ENCODE measurements at regions not wholly inside any gene's neighbourhood (a gene's known extent, or its start where the extent isn't known, plus 50 kb on each side); places are given as distances from the start of the nearest gene placed in this dataset.

DNA sequence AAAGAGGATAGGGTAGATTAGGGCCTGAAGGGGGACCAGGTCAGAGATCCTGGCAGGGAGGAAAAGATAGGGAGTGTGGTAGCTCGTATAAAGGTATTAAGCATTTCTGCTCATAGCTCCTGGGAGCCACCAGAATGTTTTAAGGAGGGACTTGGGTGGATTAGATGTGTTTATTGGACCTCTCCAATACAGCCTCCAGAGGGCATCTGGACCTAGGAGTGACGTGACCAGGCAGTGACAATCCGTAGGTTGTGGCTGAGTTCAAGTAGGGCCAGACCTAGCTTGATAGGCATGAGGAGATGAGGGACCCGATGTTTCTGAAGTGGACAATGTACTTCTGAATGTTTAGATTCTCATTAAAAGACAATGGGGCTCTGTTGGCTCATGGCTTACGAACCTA is 435.2 kb downstream of the MCTP2 start:
- H3K36me3 ChIP-seq (replicated peaks in 1 of 2; ENCODE audit: control insufficient read depth in 1 of 2, insufficient read depth in 2 of 2, low read length in 1 of 2) = no peaks in the 10 kb centered on the region
- 6% methylated on average over 5 of the region's 5 CpGs for WGBS (ENCODE audit: low lambda C conversion rate)
- H3K27me3 ChIP-seq (ENCODE audit: insufficient read depth) = no peaks in the 10 kb centered on the region
- DNase-seq = no peak
- H3K9me2 ChIP-seq = no peaks in the 10 kb centered on the region
- ChIA-PET POLR2A (no interaction called here), CTCF (interaction anchor here (1.5 to 2.1 kb wide), 2 partner anchors 253 to 593 kb away, joined by 3 to 11 read pairs; no protein-coding TSS in a partner anchor)
- H4K20me1 ChIP-seq (ENCODE audit: insufficient read depth) = no peaks in the 10 kb centered on the region
- H3K4me2 ChIP-seq = no peak overlapping the region
- TF ChIP-seq YY1 (IDR thresholded peaks at IDR 0.05; ENCODE audit: low read depth) (no peak), USF1 (IDR thresholded peaks at IDR 0.05; ENCODE audit: borderline replicate concordance, low read depth) (no peak), EP300 (IDR thresholded peaks at IDR 0.05; ENCODE audit: borderline replicate concordance in 1 of 2, low read depth in 1 of 2, low read length in 1 of 2) (no peak), FOXJ3 (CRISPR knock-in tag; IDR thresholded peaks at IDR 0.05) (no peak), EZH2phosphoT487 (IDR thresholded peaks at IDR 0.05; ENCODE audit: borderline replicate concordance, low read depth) (no peak), SIN3A (IDR thresholded peaks at IDR 0.05; ENCODE audit: borderline replicate concordance, low read depth, low read length) (no peak), MEF2A (IDR thresholded peaks at IDR 0.05; ENCODE audit: borderline replicate concordance, low read depth) (no peak)
- TF ChIP-seq, protein P1, sequence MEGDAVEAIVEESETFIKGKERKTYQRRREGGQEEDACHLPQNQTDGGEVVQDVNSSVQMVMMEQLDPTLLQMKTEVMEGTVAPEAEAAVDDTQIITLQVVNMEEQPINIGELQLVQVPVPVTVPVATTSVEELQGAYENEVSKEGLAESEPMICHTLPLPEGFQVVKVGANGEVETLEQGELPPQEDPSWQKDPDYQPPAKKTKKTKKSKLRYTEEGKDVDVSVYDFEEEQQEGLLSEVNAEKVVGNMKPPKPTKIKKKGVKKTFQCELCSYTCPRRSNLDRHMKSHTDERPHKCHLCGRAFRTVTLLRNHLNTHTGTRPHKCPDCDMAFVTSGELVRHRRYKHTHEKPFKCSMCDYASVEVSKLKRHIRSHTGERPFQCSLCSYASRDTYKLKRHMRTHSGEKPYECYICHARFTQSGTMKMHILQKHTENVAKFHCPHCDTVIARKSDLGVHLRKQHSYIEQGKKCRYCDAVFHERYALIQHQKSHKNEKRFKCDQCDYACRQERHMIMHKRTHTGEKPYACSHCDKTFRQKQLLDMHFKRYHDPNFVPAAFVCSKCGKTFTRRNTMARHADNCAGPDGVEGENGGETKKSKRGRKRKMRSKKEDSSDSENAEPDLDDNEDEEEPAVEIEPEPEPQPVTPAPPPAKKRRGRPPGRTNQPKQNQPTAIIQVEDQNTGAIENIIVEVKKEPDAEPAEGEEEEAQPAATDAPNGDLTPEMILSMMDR (IDR thresholded peaks at IDR 0.05) = no peak
- no peaks in the 10 kb centered on the region for H3F3A ChIP-seq (replicated peaks; ENCODE audit: insufficient read depth)
- no peak overlapping the region for H3K4me3 ChIP-seq (ENCODE audit: low read depth in 2 of 2, low read length in 1 of 2)
- no peak overlapping the region for H2AFZ ChIP-seq (ENCODE audit: low read depth)
- no peaks in the 10 kb centered on the region for H3K4me1 ChIP-seq (ENCODE audit: control insufficient read depth in 1 of 2, insufficient read depth in 2 of 2, low read depth in 1 of 2, low read length in 1 of 2)
- no peaks in the 10 kb centered on the region for H3K9me3 ChIP-seq
- no peak overlapping the region for H3K27ac ChIP-seq (ENCODE audit: low read depth in 2 of 2, low read length in 1 of 2)
- no peaks in the 10 kb centered on the region for H3K79me2 ChIP-seq (ENCODE audit: insufficient read depth)
- no peak overlapping the region for H3K9ac ChIP-seq

DNA sequence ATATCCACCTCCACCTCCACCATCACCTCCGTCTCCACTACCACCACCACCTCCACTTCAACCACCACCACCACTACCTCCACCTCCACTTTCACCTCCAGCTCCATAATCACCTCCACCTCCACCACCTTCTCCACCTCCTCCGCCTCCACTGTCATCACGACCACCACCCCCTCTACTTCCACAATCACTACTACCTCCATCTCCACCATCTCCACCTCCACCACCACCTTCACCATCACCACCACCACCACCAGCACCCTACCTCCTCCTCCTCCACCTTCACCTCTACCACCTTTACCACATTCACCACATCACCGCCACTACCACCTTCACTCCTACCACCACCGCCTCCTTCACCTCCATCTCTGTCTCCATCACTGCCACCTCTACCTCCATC is 435.7 kb downstream of the MCTP2 start:
- no peak overlapping the region for H2AFZ ChIP-seq (ENCODE audit: low read depth)
- DNase-seq = no peak
- no peaks in the 10 kb centered on the region for H3F3A ChIP-seq (replicated peaks; ENCODE audit: insufficient read depth)
- H3K9ac ChIP-seq = no peak overlapping the region
- no peaks in the 10 kb centered on the region for H3K27me3 ChIP-seq (ENCODE audit: insufficient read depth)
- TF ChIP-seq CHD2 (IDR thresholded peaks at IDR 0.05; ENCODE audit: low read length, partially characterized antibody) (no peak), POLR2AphosphoS5 (IDR thresholded peaks at IDR 0.05; ENCODE audit: low read depth, low read length) (no peak), NRF1 (IDR thresholded peaks at IDR 0.05; ENCODE audit: low read depth, low read length) (no peak), EZH2phosphoT487 (IDR thresholded peaks at IDR 0.05; ENCODE audit: borderline replicate concordance, low read depth) (no peak), RCOR1 (IDR thresholded peaks at IDR 0.05; ENCODE audit: low read length) (no peak), TAF1 (IDR thresholded peaks at IDR 0.05; ENCODE audit: borderline replicate concordance, low read depth, low read length) (no peak)
- TF ChIP-seq, protein P1 (IDR thresholded peaks at IDR 0.05) = no peak
- no peak overlapping the region for H3K4me2 ChIP-seq
- H3K9me2 ChIP-seq = no peaks in the 10 kb centered on the region
- no peak overlapping the region for H3K4me3 ChIP-seq (ENCODE audit: low read depth in 2 of 2, low read length in 1 of 2)
- no peaks in the 10 kb centered on the region for H4K20me1 ChIP-seq (ENCODE audit: insufficient read depth)
- H3K27ac ChIP-seq (ENCODE audit: low read depth in 2 of 2, low read length in 1 of 2) = no peak overlapping the region
- H3K4me1 ChIP-seq (ENCODE audit: control insufficient read depth in 1 of 2, insufficient read depth in 2 of 2, low read depth in 1 of 2, low read length in 1 of 2) = no peaks in the 10 kb centered on the region
- no peaks in the 10 kb centered on the region for H3K79me2 ChIP-seq (ENCODE audit: insufficient read depth)
- POLR2A ChIA-PET = no interaction called here
- CTCF ChIA-PET = interaction anchor here (1.5 to 2.1 kb wide), 2 partner anchors 254 to 593 kb away, joined by 3 to 11 read pairs; no protein-coding TSS in a partner anchor
- H3K36me3 ChIP-seq (replicated peaks in 1 of 2; ENCODE audit: control insufficient read depth in 1 of 2, insufficient read depth in 2 of 2, low read length in 1 of 2) = no peaks in the 10 kb centered on the region
- WGBS (ENCODE audit: low lambda C conversion rate) = 29% methylated on average over 5 of the region's 5 CpGs
- H3K9me3 ChIP-seq = no peaks in the 10 kb centered on the region
